OCI-LY1 (cell line): ENCODE measurements at regions not wholly inside any gene's neighbourhood (a gene's known extent, or its start where the extent isn't known, plus 50 kb on each side); places are given as distances from the start of the nearest gene placed in this dataset.

Experiments used
- H2AFZ ChIP-seq: fragments of 200-600 bp; sonication (generic), shearing (Covaris generic); 2 replicates; pipeline ENCODE4 v1.6.0; 2014; ENCODE audit warnings: antibody characterized with exemption, mild to moderate bottlenecking, low read length
- H3F3A ChIP-seq: fragments of 200-600 bp; sonication (generic), shearing (Covaris generic); 2 replicates; pipeline ENCODE4 v1.6.0; 2014; ENCODE audit warnings: mild to moderate bottlenecking, antibody characterized with exemption, low read length, moderate library complexity; ENCODE audit not compliant: insufficient read depth
- H3K27ac ChIP-seq: fragments of 200-600 bp; sonication (generic); 2 replicates; pipeline ENCODE4 v1.5.1; 2014; ENCODE audit warnings: low read length, mixed run types, mild to moderate bottlenecking, low read depth; ENCODE audit not compliant: poor library complexity, severe bottlenecking
- H3K27me3 ChIP-seq: fragments of 200-600 bp; sonication (generic); 2 replicates; pipeline ENCODE4 v1.6.0; 2014; ENCODE audit warnings: antibody characterized with exemption, mild to moderate bottlenecking, low read length, moderate library complexity; ENCODE audit not compliant: insufficient read depth
- H3K36me3 ChIP-seq: fragments of 200-600 bp; sonication (generic); 2 replicates; pipeline ENCODE4 v1.6.1; 2014; ENCODE audit warnings: mild to moderate bottlenecking, antibody characterized with exemption, low read length, moderate library complexity, mixed read lengths; ENCODE audit not compliant: insufficient read depth
- H3K4me1 ChIP-seq: fragments of 200-600 bp; sonication (generic); 2 replicates; pipeline ENCODE4 v1.5.1; 2014; ENCODE audit warnings: mild to moderate bottlenecking, low read length, moderate library complexity; ENCODE audit not compliant: insufficient read depth, severe bottlenecking
- H3K4me2 ChIP-seq: fragments of 200-600 bp; sonication (generic), shearing (Covaris generic); 2 replicates; pipeline ENCODE4 v1.6.1; 2014; ENCODE audit warnings: low read length
- H3K4me3 ChIP-seq: fragments of 200-600 bp; sonication (generic); 2 replicates; pipeline ENCODE4 v1.5.1; 2014; ENCODE audit warnings: low read length, low read depth, mild to moderate bottlenecking, mixed read lengths; ENCODE audit not compliant: poor library complexity, severe bottlenecking
- H3K79me2 ChIP-seq: fragments of 200-600 bp; shearing (Covaris generic); 2 replicates; pipeline ENCODE4 v1.6.1; 2016; ENCODE audit warnings: mixed run types, low read length, mixed read lengths; ENCODE audit not compliant: insufficient read depth
- H3K9ac ChIP-seq: fragments of 200-600 bp; sonication (generic), shearing (Covaris generic); 2 replicates; pipeline ENCODE4 v1.6.1; 2014; ENCODE audit warnings: mild to moderate bottlenecking, low read length, mixed read lengths
- H3K9me2 ChIP-seq: fragments of 200-600 bp; sonication (generic), shearing (Covaris generic); 2 replicates; pipeline ENCODE4 v1.6.1; 2014; ENCODE audit warnings: low read depth, mild to moderate bottlenecking, low read length, mixed read lengths
- H3K9me3 ChIP-seq: fragments of 200-600 bp; shearing (Covaris generic); 2 replicates; pipeline ENCODE4 v1.6.1; 2014; ENCODE audit warnings: low read length, mixed read lengths
- H4K20me1 ChIP-seq: fragments of 200-600 bp; sonication (generic), shearing (Covaris generic); 2 replicates; pipeline ENCODE4 v1.6.0; 2016; ENCODE audit warnings: mild to moderate bottlenecking, low read length; ENCODE audit not compliant: insufficient read depth
- EZH2 ChIP-seq: fragments of 200-600 bp; sonication (generic), shearing (Covaris generic); IDR thresholded peaks from 2 replicates; pipeline ENCODE4 v1.8.0; 2017; ENCODE audit warnings: borderline replicate concordance, mixed run types, mild to moderate bottlenecking, antibody characterized with exemption, low read length, moderate library complexity, mixed read lengths
- TF ChIP-seq, protein P1 (sequence below): fragments of 200-600 bp; sonication (generic), shearing (Covaris generic); IDR thresholded peaks from 2 replicates; pipeline ENCODE4 v1.5.1; 2017; ENCODE audit warnings: mild to moderate bottlenecking, antibody characterized with exemption, low read length, moderate library complexity, mixed read lengths

DNA sequence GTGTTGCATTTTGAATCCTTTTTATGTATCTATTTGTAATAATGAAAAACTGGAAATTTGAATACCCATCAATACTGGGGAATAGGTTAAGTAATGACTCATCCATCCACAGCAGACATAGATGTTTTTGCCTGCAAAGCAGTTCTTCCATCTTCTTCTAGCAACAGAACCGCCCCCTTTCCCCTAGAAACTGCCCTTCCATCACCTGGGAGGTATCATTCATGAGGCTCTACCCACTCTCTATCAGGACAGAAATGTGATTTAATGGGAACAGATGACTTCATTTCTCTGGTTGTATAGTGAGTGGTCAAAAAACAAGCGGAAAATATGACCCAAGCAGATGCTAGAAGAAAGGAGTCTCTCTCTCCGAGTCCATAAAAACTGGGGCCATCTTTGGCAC lies 532.8 kb downstream of the UQCRFS1 start:
- Histone ChIP-seq H3K27ac (no peak overlapping the region), H3K4me3 (no peak overlapping the region)

GRCh38 chr19:28670836-28671235 lies 542.1 kb downstream of the UQCRFS1 start:
- H3K4me2 ChIP-seq, result no peak overlapping the region

More for the DNA sequence above, 532.8 kb downstream of the UQCRFS1 start:
- Histone ChIP-seq H3K4me1 (no peaks in the 10 kb centered on the region), H3K79me2 (no peaks in the 10 kb centered on the region), H3K36me3 (no peaks in the 10 kb centered on the region), H3K4me2 (no peak overlapping the region), H3K27me3 (no peaks in the 10 kb centered on the region), H2AFZ (no peak overlapping the region), H3F3A (no peaks in the 10 kb centered on the region), H4K20me1 (no peaks in the 10 kb centered on the region), H3K9ac (no peak overlapping the region), H3K9me2 (no peaks in the 10 kb centered on the region), H3K9me3 (no peaks in the 10 kb centered on the region)
- TF ChIP-seq, protein P1, sequence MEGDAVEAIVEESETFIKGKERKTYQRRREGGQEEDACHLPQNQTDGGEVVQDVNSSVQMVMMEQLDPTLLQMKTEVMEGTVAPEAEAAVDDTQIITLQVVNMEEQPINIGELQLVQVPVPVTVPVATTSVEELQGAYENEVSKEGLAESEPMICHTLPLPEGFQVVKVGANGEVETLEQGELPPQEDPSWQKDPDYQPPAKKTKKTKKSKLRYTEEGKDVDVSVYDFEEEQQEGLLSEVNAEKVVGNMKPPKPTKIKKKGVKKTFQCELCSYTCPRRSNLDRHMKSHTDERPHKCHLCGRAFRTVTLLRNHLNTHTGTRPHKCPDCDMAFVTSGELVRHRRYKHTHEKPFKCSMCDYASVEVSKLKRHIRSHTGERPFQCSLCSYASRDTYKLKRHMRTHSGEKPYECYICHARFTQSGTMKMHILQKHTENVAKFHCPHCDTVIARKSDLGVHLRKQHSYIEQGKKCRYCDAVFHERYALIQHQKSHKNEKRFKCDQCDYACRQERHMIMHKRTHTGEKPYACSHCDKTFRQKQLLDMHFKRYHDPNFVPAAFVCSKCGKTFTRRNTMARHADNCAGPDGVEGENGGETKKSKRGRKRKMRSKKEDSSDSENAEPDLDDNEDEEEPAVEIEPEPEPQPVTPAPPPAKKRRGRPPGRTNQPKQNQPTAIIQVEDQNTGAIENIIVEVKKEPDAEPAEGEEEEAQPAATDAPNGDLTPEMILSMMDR, result no peak
- TF ChIP-seq EZH2, result no peak

GRCh38 chr19:28669804-28670203 lies 543.1 kb downstream of the UQCRFS1 start:
- H3K9ac ChIP-seq, result no peak overlapping the region
- H2AFZ ChIP-seq, result no peak overlapping the region
- H3K79me2 ChIP-seq, result no peaks in the 10 kb centered on the region
- no peaks in the 10 kb centered on the region for H3K4me1 ChIP-seq
- no peaks in the 10 kb centered on the region; the same call in 1 of the 2 replicates for H3K36me3 ChIP-seq
- no peaks in the 10 kb centered on the region; the same call in 1 of the 2 replicates for H3K27me3 ChIP-seq
- H3K4me3 ChIP-seq, result no peak overlapping the region
- no peak overlapping the region for H3K27ac ChIP-seq
- H3K9me2 ChIP-seq, result no peaks in the 10 kb centered on the region; the same call in 1 of the 2 replicates
- H3F3A ChIP-seq, result no peaks in the 10 kb centered on the region
- no peaks in the 10 kb centered on the region for H4K20me1 ChIP-seq
- no peak overlapping the region for H3K4me2 ChIP-seq
- peaks cover 4% of the 10 kb centered on the region; the same call in 1 of the 2 replicates for H3K9me3 ChIP-seq
- TF ChIP-seq, protein P1, result no peak
- no peak for TF ChIP-seq EZH2

More at GRCh38 chr19:28670836-28671235, 542.1 kb downstream of the UQCRFS1 start:
- H3K4me1 ChIP-seq, result no peaks in the 10 kb centered on the region
- peaks cover 4% of the 10 kb centered on the region; the same call in 1 of the 2 replicates for H3K9me3 ChIP-seq
- no peaks in the 10 kb centered on the region; the same call in 1 of the 2 replicates for H3K9me2 ChIP-seq
- H3F3A ChIP-seq, result no peaks in the 10 kb centered on the region
- no peak overlapping the region for H2AFZ ChIP-seq
- H3K27ac ChIP-seq, result no peak overlapping the region
- no peak overlapping the region for H3K4me3 ChIP-seq
- no peaks in the 10 kb centered on the region; the same call in 1 of the 2 replicates for H3K27me3 ChIP-seq
- H3K9ac ChIP-seq, result no peak overlapping the region
- TF ChIP-seq, protein P1, result no peak
- no peak for TF ChIP-seq EZH2
- H4K20me1 ChIP-seq, result no peaks in the 10 kb centered on the region
- no peaks in the 10 kb centered on the region; the same call in 1 of the 2 replicates for H3K36me3 ChIP-seq
- no peaks in the 10 kb centered on the region for H3K79me2 ChIP-seq
